ENCODE measurements at regions not wholly inside any gene's neighbourhood (a gene's known extent, or its start where the extent isn't known, plus 50 kb on each side); places are given as distances from the start of the nearest gene placed in this dataset.

DNA sequence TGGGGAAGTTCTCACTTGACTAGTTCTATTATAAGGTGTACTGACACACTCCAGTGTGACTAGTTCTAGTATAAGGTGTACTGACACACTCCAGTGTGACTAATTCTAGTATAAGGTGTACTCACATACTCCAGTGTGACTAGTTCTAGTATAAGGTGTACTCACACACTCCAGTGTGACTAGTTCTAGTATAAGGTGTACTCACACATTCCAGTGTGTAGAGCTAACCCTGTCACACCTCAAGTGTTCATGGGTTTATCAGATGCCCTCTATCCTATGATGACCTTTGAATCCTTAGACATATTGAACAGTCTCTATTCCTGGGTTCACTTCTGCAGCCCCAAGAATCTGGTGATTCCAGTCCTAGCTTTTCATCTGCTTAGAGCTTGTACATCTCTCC lies 54.6 kb upstream of the MYO16 start:
- no peaks in the 10 kb centered on the region for H3K36me3 Mint-ChIP-seq
- DNase-seq = no peak
- no peaks in the 10 kb centered on the region for H3K27me3 Mint-ChIP-seq
- no peak for ATAC-seq
- H3K9me3 Mint-ChIP-seq (ENCODE audit: low read depth) = no peaks in the 10 kb centered on the region
- no peak overlapping the region for H3K4me3 Mint-ChIP-seq
- no peak overlapping the region for H3K27ac Mint-ChIP-seq
- H3K4me1 Mint-ChIP-seq = no peaks in the 10 kb centered on the region
- CTCF ChIA-PET = no interaction called here

DNA sequence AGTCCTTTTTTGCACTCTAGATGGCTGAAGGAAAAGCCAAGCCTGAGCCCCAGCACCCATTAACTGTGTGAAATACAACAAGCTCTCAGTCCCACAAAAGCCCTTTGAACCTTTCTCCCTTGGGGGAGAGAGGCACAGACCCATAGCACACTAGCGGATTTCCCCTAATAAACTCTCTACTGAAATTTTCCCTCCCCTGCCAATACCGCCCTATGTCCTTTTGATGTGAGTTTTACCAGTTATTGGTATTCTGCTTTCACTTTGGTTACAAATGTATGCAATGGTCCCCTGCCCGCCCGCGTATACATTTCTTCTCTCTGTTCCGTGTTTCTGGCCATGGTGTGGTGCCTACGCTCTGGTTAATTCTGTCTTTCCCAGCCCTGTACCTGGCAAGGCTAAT lies 54.0 kb upstream of the MYO16 start:
- no peaks in the 10 kb centered on the region for H3K27me3 Mint-ChIP-seq
- no peaks in the 10 kb centered on the region for H3K4me1 Mint-ChIP-seq
- CTCF ChIA-PET = no interaction called here
- H3K36me3 Mint-ChIP-seq = no peaks in the 10 kb centered on the region
- DNase-seq (no peak), ATAC-seq (no peak)
- H3K4me3 Mint-ChIP-seq = no peak overlapping the region
- no peak overlapping the region for H3K27ac Mint-ChIP-seq
- no peaks in the 10 kb centered on the region for H3K9me3 Mint-ChIP-seq (ENCODE audit: low read depth)

Measured in activated CD8-positive, alpha-beta memory T cell treated with anti-CD3 and anti-CD28 coated beads, Interleukin-2, amount 10 ng/mL, durations not matched to agents 7 days and 5 days (primary cell).